Activated B cell treated with CpG ODN at 0.5 μM for 24 hours (primary cell): ENCODE measurements at regions not wholly inside any gene's neighbourhood (a gene's known extent, or its start where the extent isn't known, plus 50 kb on each side); places are given as distances from the start of the nearest gene placed in this dataset.

Experiments
- ATAC-seq: fragments of 200-7000 bp; cut with Tn5 transposase; one replicate; pipeline ENCODE4 v1.10.0; 2021; ENCODE audit warnings: low read depth, mild to moderate bottlenecking, moderate library complexity
- CTCF ChIA-PET: fragments of 350-600 bp; sonication (Branson Sonifier 250); formaldehyde crosslinking; loops from one replicate; lab custom pipeline; 2021; ENCODE audit warnings: antibody characterized with exemption; lab: Charles Lee
- POLR2A ChIA-PET: fragments of 350-600 bp; sonication (Branson Sonifier 250); formaldehyde crosslinking; loops from one replicate; lab custom pipeline; 2021; ENCODE audit warnings: antibody characterized with exemption; lab: Charles Lee
- DNase-seq: peaks from one replicate; pipeline ENCODE4 v3.0.0; 2022
- H3K27ac Mint-ChIP-seq: one replicate; pipeline ENCODE4 v1.8.0; 2020; ENCODE audit warnings: mixed read lengths
- H3K27me3 Mint-ChIP-seq: one replicate; pipeline ENCODE4 v1.8.0; 2021; ENCODE audit warnings: mixed read lengths
- H3K36me3 Mint-ChIP-seq: one replicate; pipeline ENCODE4 v1.8.0; 2021; ENCODE audit warnings: low read depth, mixed read lengths
- H3K4me1 Mint-ChIP-seq: one replicate; pipeline ENCODE4 v1.8.0; 2021; ENCODE audit warnings: mixed read lengths
- H3K4me3 Mint-ChIP-seq: one replicate; pipeline ENCODE4 v1.8.0; 2020; ENCODE audit warnings: mild to moderate bottlenecking, mixed read lengths
- H3K9me3 Mint-ChIP-seq: one replicate; pipeline ENCODE4 v1.8.0; 2020; ENCODE audit warnings: mixed read lengths
- CTCF ChIP-seq: fragments of 200-600 bp; IDR thresholded peaks from one replicate; pipeline ENCODE4 v1.8.0; 2022; ENCODE audit warnings: antibody characterized with exemption, mild to moderate bottlenecking
- intact Hi-C: fragments of 100-400 bp; cut with micrococcal nuclease; formaldehyde crosslinking; loops from one replicate; pipeline ENCODE4 v1.15.1; 2024

DNA sequence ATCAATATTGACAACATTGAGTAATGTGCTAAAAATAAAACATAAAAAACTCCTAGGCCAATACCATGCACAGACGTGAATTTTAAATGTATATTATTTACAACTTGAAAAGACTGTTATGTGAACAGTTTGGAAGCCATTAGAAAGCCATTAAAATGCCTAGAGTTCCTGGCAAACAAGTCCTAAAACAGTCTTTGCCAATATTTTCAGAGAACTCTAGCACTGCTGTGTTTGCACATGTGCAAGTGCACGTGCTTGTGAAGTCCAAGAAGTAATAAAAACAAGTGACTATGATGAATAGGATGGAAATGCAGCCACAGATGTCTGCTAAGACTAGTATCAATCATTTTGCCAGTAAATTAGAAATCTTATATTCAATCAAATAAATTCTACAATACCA, 1447.6 kb downstream of the GRIK2 start:
- no peaks in the 10 kb centered on the region for H3K4me1 Mint-ChIP-seq
- ATAC-seq (no peak), DNase-seq (no peak)
- H3K27ac Mint-ChIP-seq = no peak overlapping the region
- ChIA-PET CTCF (no interaction called here), POLR2A (no interaction called here)
- intact Hi-C loops = no loop called here
- no peaks in the 10 kb centered on the region for H3K27me3 Mint-ChIP-seq
- TF ChIP-seq CTCF = no peak
- no peak overlapping the region for H3K4me3 Mint-ChIP-seq
- no peaks in the 10 kb centered on the region for H3K36me3 Mint-ChIP-seq
- H3K9me3 Mint-ChIP-seq = no peaks in the 10 kb centered on the region

DNA sequence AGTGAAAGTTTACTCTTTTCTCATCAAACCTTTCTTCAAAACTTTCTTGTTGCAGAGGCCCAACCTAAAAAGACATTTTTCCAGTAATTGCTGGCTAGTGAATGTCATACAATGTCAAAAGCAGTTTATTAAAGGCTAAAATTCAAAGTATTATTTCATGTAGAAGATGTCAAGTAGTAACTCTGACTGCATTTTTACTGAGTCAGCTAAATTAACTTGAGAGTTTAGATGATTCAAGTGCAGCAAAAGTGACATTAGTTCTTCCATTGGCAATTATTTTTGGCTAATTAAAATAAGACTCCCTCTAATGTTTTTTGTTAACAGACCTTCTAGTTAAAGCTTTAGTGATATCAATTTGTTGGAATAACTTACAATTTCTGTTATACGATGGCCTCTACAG, 1438.5 kb downstream of the GRIK2 start:
- CTCF ChIA-PET = no interaction called here
- Mint-ChIP-seq H3K27me3 (no peaks in the 10 kb centered on the region), H3K4me1 (no peaks in the 10 kb centered on the region), H3K9me3 (peaks cover 4% of the 10 kb centered on the region), H3K4me3 (no peak overlapping the region), H3K27ac (no peak overlapping the region), H3K36me3 (no peaks in the 10 kb centered on the region)
- ATAC-seq = no peak
- no peak for TF ChIP-seq CTCF
- POLR2A ChIA-PET = interaction anchor here (0.7 kb wide), 1 partner anchor 121 kb away, joined by 3 read pairs; no protein-coding TSS in a partner anchor
- DNase-seq = no peak
- intact Hi-C loops = no loop called here

DNA sequence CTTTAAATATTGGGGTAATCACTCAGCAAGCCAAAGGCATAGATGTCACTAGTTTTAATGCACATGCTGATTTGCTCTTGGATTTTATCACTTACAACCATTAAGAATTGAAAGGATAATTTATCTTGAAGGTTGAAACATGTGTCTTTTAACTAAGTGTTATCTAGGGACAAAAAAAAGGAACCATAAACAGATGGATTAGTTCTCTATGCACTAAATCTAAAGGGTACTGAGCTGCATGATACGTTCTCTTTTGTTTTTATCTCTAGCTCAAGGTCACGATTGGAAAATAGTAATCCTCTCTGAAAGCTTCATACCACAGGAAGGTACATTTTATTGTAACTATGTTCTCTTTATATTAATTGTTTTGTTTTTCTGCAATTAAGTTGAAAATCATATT, 1426.6 kb downstream of the GRIK2 start:
- H3K27me3 Mint-ChIP-seq = no peaks in the 10 kb centered on the region
- CTCF ChIA-PET = no interaction called here
- POLR2A ChIA-PET = no interaction called here
- no peak overlapping the region for H3K27ac Mint-ChIP-seq
- no peaks in the 10 kb centered on the region for H3K9me3 Mint-ChIP-seq
- DNase-seq = no peak
- no peak for TF ChIP-seq CTCF
- no peaks in the 10 kb centered on the region for H3K36me3 Mint-ChIP-seq
- no peak for ATAC-seq
- no peaks in the 10 kb centered on the region for H3K4me1 Mint-ChIP-seq
- intact Hi-C loops = no loop called here
- H3K4me3 Mint-ChIP-seq = no peak overlapping the region

DNA sequence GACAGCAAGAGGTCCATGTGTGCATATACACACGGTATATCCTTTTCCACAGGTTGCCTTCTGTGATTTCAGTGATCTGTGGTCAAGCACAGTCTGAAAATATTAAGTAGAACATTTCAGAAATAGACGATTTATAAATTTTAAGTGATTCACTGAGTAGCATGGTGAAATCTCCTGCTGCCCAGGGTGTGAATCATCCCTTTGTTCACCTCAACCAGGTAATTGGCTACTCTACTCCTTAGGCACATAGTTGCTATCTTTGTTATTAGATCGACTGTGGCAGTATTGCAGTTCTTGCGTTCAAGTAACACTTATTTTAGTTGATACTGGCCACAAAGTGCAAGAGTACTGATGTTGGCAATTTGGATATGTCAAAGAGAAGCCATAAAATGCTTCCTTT, 1421.7 kb downstream of the GRIK2 start:
- intact Hi-C loops = no loop called here
- CTCF ChIA-PET = no interaction called here
- POLR2A ChIA-PET = no interaction called here
- Mint-ChIP-seq H3K4me3 (no peak overlapping the region), H3K4me1 (no peaks in the 10 kb centered on the region), H3K27me3 (no peaks in the 10 kb centered on the region), H3K36me3 (no peaks in the 10 kb centered on the region), H3K9me3 (peaks cover 3% of the 10 kb centered on the region), H3K27ac (no peak overlapping the region)
- DNase-seq = no peak
- no peak for ATAC-seq
- no peak for TF ChIP-seq CTCF

DNA sequence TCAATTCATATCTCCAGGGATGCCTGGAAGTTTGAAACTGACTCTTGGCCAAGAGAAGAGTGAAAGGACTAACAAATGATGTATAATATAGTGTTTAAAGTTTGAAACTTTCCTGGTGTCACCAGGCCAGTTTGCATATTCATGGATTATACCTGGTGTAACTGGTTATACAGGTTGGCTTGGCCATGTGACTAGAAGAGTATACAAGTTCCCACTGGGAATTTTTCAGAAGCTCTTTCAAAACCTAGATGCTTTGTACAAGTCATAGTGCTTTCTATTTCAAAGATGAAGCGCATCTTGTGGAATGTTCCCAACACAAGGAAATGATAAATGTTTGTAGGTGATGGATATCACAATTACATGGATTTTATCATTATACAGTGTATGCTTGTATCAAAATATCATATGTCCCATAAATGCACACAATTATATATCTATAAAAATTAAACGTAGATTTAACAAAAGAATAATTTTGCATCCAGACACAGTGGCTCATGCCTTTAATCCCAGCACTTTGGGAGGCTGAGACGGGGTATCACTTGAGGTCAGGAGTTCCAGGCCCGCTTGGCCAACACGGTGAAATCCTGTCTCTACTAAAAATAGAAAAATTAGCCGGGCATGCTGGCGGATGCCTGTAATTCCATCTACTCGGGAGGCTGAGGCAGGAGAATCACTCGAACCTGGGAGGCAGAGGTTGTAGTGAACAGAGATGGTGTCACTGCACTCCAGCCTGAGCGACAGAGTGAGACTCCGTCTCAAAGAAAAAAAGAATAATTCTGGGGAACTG, 1420.2 kb downstream of the GRIK2 start:
- DNase-seq (no peak), ATAC-seq (no peak)
- TF ChIP-seq CTCF = no peak
- no peak overlapping the region for H3K4me3 Mint-ChIP-seq
- ChIA-PET CTCF (no interaction called here), POLR2A (no interaction called here)
- intact Hi-C loops = no loop called here
- peaks cover 3% of the 10 kb centered on the region for H3K9me3 Mint-ChIP-seq
- no peak overlapping the region for H3K27ac Mint-ChIP-seq
- no peaks in the 10 kb centered on the region for H3K36me3 Mint-ChIP-seq
- no peaks in the 10 kb centered on the region for H3K27me3 Mint-ChIP-seq
- no peaks in the 10 kb centered on the region for H3K4me1 Mint-ChIP-seq
